AG08396 (cell line): ENCODE measurements at regions not wholly inside any gene's neighbourhood (a gene's known extent, or its start where the extent isn't known, plus 50 kb on each side); places are given as distances from the start of the nearest gene placed in this dataset.
A peak's percentile ranks its signal among the peaks of the same experiment; 100 is the strongest.
"Not testable (repeated sequence)": the region's sequence is repeated elsewhere in the genome, so short reads cannot be mapped to it uniquely, and the experiment has no call there.

Experiments
- DNase-seq: peaks from one replicate; pipeline ENCODE4 v3.0.0; 2012; ENCODE audit warnings: low spot score, mixed read lengths

- no peak for DNase-seq
Observed at GRCh38 chr13:21228738-21229137, 52.3 kb downstream of the MRPL57 start.

- no peak for DNase-seq
Observed at GRCh38 chr13:21229241-21230024, 53.0 kb downstream of the MRPL57 start.

GRCh38 chr13:21230516-21230915, 54.1 kb downstream of the MRPL57 start:
- DNase-seq = no peak

GRCh38 chr13:21231426-21231940, 55.0 kb downstream of the MRPL57 start:
- no peak for DNase-seq

GRCh38 chr13:21232196-21232595, 55.7 kb downstream of the MRPL57 start:
- peak; percentile 40 for DNase-seq

- no peak for DNase-seq
Observed at GRCh38 chr13:21232599-21232998, 56.1 kb downstream of the MRPL57 start.

GRCh38 chr13:21233086-21233485, 56.6 kb downstream of the MRPL57 start:
- no peak for DNase-seq

- no peak for DNase-seq
Observed at GRCh38 chr13:21234526-21234925, 58.1 kb downstream of the MRPL57 start.

GRCh38 chr13:21235174-21235573, 58.7 kb downstream of the MRPL57 start:
- no peak for DNase-seq

- no peak for DNase-seq
Observed at GRCh38 chr13:21237081-21237480, 60.6 kb downstream of the MRPL57 start.

- DNase-seq = no peak
Observed at GRCh38 chr13:21238267-21238666, 61.8 kb downstream of the MRPL57 start.

- DNase-seq = no peak
Observed at GRCh38 chr13:21240586-21240985, 64.1 kb downstream of the MRPL57 start.

GRCh38 chr13:21242236-21242635, 65.8 kb downstream of the MRPL57 start:
- no peak for DNase-seq

GRCh38 chr13:21243045-21243897, 66.8 kb downstream of the MRPL57 start:
- DNase-seq = no peak

GRCh38 chr13:21243898-21244184, 67.4 kb downstream of the MRPL57 start:
- not testable (repeated sequence) for DNase-seq

GRCh38 chr13:21246761-21247452, 70.4 kb downstream of the MRPL57 start:
- no peak for DNase-seq

GRCh38 chr13:21256351-21256761, 79.9 kb downstream of the MRPL57 start:
- DNase-seq = no peak

GRCh38 chr13:21256891-21257290, 80.4 kb downstream of the MRPL57 start:
- DNase-seq = no peak

GRCh38 chr13:21259571-21260455, 83.4 kb downstream of the MRPL57 start:
- no peak for DNase-seq

GRCh38 chr13:21260561-21261290, 84.3 kb downstream of the MRPL57 start:
- not testable (repeated sequence) for DNase-seq
